Activated CD4-positive, alpha-beta T cell treated with anti-CD3 and anti-CD28 coated beads for 1 hour (primary cell): ENCODE measurements at regions not wholly inside any gene's neighbourhood (a gene's known extent, or its start where the extent isn't known, plus 50 kb on each side); places are given as distances from the start of the nearest gene placed in this dataset.

Experiments
- DNase-seq: peaks from one replicate; pipeline ENCODE4 v3.0.0-alpha.2; 2020

DNA sequence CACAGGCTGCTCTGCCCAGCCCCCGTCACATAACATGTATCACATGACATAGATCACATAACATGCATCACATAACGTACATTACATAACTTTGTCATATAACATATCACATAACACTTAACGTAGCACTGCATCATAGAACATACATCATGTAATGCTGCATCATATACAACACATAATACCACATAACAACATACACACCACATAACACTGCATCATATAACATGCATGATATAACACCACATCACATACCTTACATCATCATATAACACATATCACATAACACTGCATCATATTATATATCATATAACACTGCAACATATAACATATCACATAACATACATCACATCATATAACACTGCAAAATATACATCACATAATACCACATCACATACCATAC is 83.8 kb downstream of the AXIN2 start:
- no peak for DNase-seq

GRCh38 chr17:65474660-65475059 is 86.8 kb downstream of the AXIN2 start:
- DNase-seq = no peak

DNA sequence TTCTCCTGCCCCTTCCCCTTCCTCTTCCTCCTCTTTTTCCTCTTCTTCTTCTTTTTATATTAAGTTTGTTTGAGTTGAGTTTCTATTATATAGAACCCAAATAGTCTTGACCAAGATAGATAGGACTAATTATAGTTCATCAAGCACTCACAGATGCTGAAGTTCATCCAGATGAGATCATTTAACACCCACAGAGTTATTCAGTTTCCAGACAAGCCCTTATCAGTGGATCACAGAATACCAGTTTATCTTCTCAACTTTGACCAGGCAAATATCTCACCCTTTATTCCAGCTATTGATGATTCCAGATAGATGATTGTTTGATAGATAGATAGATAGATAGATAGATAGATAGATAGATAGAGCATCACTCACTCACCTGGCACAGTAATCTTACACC is 87.5 kb downstream of the AXIN2 start:
- no peak for DNase-seq

DNA sequence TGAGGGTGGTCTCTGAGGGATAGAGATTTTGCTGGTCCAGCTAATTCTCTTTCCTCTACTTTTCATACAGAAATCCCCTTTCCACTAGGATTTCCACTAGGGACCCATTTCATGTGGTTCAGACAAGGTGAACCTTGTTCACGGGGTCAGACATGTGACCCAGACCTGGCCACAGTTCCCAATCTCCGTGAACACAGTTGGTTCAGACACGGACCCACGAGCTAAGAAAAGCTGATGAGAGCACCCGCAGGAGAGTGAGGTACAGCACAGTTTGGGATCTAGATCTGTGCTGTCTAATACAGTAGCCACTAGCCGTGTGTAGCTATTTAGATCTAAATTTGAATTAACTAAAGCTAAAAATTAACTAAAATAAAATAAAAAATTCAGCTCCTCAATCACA is 88.1 kb downstream of the AXIN2 start:
- no peak for DNase-seq

- DNase-seq = no peak
Observed at GRCh38 chr17:65472666-65473309, 88.7 kb downstream of the AXIN2 start.

DNA sequence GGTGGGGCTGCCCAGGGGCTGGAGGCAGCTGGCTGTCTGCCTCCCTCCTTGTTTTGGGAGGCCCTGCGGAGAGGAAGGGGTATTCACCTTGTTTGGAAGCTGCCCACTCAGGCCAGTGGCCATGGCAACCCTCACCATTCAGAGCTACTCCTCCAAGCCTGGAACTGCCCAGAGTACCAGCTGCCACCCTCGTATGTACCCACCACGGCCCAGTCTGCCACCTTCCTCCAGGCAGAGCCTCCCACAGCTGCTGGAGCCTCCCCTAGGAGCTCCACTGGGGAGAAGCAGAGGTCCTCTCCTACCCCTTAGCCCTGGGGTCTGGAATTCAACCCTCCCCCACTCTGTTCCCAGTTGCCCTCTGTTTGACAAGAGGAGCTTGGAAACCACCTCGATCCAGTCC is 90.7 kb downstream of the AXIN2 start:
- no peak for DNase-seq

GRCh38 chr17:65468321-65468720 is 93.1 kb downstream of the AXIN2 start:
- no peak for DNase-seq

DNA sequence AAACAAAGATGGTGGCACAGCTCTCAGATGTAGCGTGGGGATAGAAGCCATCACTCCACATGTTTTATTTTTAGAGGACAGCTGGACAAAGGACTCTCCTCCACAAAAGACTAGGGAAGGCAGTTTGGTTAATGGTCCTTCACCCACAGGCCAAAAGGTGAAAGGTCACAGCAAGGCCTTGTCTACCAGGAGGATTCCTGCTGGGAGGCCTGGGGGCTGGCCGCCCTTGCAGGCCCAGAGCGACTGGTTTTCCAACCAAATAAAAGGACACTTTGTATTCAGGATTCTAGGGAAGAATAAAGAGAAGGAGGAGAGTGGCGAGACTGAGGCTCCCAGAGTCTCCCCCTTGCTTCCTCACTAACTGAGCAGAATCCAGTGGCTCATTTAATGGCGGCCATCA is 94.3 kb downstream of the AXIN2 start:
- no peak for DNase-seq

DNA sequence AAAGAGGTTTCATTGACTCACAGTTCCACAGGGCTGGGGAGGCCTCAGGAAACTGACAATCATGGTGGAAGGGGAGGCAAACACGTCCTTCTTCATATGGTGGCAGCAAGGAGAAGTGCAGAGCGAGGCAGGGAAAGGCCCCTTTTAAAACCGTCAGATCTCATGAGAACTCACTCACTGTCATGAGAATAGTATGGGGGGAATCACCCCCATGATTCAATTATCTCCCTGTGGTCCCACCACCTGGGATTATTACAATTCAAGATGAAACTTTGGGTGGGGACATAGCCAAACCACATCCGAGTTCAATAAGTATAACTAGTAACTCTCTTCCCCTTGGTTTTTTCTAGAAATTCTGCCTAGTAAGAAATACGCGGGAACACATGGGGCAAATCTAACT is 94.9 kb downstream of the AXIN2 start:
- no peak for DNase-seq

GRCh38 chr17:65463242-65463641 is 98.2 kb downstream of the AXIN2 start:
- no peak for DNase-seq

DNA sequence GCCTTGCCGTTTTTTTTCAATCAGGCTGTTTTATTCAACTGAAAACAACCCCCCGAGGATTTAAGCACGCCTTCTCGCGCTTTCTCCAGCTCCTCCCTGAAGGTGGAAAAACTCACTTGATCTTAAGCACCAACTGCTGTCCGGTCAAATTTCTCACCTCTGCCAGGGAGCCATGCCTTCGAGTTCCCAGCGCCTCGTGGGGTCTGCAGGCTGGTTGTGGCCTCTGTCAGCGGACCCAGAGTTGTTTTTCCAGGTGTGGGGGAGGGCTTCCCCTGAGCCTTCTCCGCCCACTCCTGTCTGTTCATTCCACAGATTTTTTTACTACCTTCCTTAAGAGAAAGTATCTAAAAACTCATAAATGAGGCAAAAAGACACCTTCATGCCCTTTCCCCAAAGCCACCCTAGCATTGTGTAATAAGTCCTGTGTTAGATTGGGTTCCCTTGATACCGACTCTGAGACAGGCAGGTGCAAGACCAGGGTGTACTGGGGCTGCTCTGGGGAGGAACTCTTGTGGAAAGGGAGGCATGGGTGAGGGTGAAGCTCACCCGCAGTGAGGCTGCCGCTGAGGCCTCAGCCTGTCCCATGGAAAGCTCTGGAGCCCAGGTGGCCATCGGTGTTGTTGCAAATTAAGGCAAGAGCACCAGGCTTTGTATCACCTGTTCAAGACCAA is 101.6 kb downstream of the AXIN2 start:
- DNase-seq = no peak

DNA sequence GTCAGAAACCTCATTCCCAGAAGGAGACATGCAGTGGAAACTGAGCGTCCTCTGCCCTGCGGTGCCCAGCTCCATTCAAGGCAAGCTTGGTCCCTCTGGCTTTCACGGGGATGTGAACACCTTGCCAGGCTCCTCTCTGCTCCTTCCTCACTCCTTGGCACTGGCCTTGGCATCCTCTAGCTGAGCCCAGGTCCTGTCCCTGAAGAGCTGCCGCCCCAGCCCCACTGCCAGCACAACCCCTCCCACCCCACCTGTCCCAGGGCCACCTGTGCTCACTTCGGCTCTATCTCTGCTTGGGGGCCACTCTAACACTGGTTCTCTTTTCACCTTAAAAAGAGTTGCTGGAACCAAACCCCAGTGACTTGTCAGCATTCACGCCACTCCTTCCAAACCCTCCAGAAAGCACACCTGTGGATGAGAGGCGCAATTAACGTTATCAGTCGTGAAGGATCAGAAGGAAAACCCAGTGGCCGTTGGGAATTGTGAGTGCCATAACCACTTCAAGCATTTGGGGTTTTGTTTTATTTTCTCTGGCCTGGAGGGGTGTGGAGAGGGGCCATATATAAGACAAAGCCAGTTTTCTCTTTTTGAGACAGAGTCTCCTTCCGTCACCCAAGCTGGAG is 103.7 kb downstream of the AXIN2 start:
- DNase-seq = no peak

DNA sequence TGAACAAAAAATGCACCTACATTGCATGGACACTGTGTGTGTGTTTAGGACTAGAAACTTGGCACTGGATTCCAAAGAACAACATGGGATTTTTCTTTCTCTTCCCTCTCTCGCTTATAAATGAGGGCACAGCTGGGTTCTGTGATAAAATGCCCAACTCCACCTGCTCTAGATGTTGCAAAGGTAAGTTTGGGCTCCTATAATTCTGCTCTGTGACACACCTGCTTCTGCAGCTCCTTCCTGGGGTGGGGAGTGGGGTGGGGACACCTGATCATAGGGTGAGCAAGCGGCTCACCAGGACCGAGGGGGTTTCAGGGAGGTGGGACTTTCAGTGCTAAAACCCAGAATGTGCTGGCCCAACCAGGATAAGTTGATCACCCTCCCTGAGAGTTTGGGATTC is 104.3 kb downstream of the AXIN2 start:
- DNase-seq = no peak

DNA sequence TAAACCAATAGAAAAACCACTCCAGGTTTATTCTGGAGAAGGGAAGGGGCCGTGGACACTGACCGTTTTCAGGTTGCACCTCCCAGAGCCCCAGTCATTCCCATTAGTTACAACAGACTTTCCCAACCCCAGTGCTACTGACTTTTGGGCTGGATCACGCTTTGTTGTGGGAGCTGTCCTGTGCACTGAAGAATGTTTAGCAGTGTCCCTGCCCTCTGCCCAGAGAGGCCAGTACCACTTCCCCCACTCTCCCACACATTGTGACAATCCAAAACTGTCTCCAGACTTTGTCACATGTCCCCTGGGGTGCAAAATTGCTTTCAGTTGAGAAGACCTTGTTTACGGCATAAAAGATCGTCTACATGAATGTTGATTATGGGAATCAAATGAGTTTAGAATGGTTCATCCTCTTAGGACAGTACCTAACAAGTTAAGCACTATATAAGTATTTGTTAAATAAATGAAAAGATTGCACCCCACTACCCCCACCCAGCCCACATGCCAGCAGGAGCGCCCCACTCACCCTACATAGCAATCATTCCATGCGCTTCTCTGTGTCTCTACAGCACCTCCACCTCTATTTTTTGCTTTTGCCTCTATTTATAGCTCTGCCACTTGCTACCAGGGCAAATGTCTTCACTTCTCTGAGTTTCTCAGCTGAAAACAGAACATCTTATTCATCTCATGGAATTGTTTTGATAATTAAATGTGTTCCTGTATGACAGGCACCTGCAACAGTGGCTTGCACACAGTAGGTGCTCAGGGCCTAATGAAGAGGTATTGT is 104.9 kb downstream of the AXIN2 start:
- no peak for DNase-seq

DNA sequence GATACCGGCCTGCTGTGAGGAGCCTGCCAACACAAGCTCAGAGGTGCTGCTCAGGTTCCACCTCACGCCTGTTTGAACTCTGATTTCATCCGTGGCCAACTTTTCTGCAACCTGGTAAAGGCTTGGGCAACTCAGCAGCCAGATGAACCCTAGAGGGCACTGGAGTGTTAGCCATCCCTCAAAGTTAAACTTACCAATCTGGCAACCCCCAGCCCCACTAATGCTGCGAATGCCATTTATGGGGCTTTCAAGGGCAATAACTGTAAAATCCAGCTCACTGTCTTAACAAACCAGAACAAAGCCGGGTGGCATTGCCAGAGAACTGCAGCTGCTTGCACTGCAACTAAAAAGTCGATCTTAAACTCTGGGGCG is 105.5 kb downstream of the AXIN2 start:
- no peak for DNase-seq

GRCh38 chr17:65455154-65455971 is 106.1 kb downstream of the AXIN2 start:
- no peak for DNase-seq

DNA sequence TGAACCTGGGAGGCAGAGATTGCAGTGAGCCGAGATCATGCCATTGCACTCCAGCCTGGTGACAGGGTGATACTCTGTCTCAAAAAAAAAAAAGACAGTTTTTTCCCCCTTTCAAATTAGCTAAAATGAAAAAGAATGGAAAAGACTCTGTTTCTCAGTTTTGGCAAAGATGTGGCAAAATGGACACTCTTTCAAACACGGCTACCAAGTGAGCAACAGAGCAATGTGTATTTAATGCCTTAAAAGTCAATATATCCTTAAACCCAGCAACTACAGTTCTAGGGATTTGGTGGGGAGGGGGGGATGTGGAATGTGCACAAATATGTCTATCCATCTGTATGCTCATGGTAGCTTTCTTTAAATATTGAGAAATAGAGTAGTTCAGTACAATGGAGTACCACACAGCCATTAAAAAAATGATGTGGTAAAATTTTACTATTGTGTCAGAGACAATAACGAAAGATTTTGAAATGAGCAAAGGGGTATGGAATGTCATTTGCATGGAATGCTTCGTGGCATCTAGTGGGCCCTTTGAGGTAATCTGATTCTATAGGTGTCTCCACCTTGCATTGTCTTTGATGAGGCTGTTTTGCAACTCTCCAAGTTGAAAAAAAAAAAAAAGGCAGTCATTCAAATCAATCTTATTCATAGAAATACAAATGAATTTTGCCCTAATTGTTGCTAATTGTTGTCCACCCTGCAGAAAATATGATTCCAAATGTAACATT is 108.1 kb downstream of the AXIN2 start:
- DNase-seq = no peak

DNA sequence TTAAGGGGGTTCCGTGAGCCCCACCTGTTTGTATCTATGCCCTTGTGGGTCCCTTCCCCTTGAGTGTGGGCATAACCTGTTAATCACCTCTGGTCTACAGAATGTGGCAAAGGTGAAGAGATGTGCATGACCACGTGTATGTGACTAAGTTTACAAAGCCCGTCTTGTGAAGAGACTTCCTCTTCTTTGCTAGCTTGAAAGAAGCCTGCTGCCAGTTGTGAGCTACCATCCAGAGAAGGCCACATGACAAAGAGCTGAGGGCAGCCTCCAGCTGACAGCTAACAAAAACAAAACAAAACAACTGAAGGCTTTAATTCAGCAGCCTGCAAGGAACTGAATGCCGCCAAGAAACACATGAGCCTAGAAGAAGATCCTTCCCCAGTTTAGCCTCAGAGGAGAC is 112.0 kb downstream of the AXIN2 start:
- no peak for DNase-seq

- DNase-seq = no peak
Observed at GRCh38 chr17:65447823-65448222, 113.6 kb downstream of the AXIN2 start.

DNA sequence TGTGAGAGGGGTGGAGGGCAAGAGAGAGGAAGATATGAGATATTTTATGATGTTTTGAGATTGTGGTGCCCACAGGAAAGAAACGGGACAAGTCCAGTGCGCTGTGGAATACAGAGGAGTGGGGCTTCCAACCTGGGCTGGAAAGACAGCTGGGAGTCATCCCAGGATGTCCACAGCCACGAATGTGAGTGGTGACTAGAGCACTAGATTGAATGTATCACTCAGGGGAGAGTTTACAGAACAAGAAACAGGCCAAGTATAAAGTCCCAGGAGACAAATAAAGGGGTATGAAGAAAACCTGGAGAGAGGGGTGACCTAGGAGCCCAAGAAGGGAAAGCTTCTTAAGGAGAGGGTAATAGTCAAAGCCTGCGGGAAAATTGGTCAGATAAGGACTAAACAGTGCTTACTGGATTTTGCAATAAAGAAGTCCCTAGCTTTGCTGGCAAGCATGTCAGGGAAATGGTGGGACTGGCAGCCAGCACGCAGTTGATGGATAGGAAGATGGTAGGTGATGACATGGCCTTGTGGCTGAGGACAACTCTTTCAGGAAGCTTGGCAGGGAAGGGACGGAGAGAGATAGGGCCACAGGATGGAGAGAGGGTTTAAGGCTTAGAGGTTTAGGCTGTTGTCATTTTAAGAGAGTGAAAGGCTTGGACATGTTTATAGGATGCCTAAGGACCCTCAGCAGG is 114.5 kb downstream of the AXIN2 start:
- DNase-seq = no peak

DNA sequence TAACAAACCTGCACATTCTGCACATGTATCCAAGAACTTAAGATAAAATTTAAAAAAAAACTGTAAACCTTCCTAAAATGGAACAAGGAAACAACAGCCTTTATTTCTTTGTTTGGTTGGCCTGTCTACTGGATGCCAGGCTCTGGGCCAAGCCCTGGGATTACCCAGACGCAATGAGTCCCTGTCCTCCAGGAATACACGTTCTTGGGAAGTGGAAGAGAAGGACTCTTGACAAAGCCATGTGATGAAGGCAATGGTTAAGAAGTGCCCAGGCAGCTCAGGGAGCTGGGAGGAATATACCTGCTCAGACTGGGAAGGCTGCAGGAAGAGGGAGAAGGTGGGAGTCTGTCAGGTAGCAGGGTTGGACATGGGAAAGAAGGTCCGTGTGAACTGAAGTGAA is 115.4 kb downstream of the AXIN2 start:
- no peak for DNase-seq

DNA sequence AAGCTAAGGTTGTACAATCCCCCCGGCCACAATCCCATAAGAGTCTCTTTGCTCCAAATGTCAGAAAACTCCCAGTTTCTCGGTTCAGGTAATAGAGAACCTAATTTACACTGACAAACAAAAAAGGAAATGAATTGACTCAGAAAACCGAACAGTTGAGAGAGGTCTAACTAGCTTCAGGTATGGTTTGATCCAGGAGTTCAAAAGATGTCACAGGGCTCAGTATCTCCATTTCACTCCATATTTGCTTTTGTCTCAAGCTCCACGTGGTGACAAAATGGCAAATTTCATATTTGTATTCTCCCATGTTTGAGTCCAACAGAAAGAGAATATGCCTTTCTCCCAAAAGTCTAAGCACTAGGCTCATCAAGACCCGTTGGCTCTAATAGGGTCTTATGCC is 117.4 kb downstream of the AXIN2 start:
- no peak for DNase-seq
